ENCODE measurements at regions not wholly inside any gene's neighbourhood (a gene's known extent, or its start where the extent isn't known, plus 50 kb on each side); places are given as distances from the start of the nearest gene placed in this dataset.

DNA sequence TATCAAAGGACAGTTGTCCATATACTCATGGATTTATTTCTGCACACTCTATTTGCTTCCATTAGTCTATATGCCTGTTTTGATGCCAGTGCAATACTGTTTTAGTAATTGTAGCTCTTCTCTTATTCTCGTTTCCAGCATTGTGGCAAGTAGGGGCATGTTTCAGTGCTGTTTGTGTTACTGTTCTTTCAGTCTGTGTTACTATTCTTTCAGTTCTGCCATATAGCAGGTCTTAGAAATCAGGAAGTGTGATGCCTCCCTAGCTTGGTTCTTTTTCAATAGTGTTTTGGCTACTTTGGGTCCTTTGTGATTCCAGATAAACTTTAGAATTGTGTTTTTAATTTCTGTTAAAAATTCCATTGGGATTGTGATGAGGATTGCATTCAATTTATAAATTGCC, 180.5 kb upstream of the PTPRD start:
- no peak for DNase-seq (ENCODE audit: low read depth)
- TF ChIP-seq, protein P1, sequence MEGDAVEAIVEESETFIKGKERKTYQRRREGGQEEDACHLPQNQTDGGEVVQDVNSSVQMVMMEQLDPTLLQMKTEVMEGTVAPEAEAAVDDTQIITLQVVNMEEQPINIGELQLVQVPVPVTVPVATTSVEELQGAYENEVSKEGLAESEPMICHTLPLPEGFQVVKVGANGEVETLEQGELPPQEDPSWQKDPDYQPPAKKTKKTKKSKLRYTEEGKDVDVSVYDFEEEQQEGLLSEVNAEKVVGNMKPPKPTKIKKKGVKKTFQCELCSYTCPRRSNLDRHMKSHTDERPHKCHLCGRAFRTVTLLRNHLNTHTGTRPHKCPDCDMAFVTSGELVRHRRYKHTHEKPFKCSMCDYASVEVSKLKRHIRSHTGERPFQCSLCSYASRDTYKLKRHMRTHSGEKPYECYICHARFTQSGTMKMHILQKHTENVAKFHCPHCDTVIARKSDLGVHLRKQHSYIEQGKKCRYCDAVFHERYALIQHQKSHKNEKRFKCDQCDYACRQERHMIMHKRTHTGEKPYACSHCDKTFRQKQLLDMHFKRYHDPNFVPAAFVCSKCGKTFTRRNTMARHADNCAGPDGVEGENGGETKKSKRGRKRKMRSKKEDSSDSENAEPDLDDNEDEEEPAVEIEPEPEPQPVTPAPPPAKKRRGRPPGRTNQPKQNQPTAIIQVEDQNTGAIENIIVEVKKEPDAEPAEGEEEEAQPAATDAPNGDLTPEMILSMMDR (IDR thresholded peaks at IDR 0.05; ENCODE audit: low read depth, low read length, missing control alignments): no peak
- no peak overlapping the region for H3K4me3 ChIP-seq (ENCODE audit: low read depth, low read length)

DNA sequence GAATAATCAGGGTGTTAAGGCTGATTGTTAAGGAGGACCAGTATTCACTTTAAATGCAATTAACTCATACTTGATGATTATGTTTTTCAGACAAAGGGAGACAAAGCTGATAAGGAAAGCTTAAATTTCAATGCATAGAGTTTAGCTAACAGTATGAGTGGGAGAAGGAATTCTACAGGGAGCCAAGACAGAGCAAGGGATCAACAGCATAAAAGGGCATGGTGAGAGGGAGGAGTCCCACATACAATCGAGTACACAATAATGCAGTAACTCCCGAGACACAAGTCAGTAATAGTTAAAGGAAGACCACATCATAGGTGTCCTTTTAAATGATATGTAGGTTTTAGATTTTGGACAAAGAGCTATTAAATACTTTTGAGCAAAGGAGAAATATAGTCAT, 191.7 kb upstream of the PTPRD start:
- no peak for DNase-seq (ENCODE audit: low read depth)

DNA sequence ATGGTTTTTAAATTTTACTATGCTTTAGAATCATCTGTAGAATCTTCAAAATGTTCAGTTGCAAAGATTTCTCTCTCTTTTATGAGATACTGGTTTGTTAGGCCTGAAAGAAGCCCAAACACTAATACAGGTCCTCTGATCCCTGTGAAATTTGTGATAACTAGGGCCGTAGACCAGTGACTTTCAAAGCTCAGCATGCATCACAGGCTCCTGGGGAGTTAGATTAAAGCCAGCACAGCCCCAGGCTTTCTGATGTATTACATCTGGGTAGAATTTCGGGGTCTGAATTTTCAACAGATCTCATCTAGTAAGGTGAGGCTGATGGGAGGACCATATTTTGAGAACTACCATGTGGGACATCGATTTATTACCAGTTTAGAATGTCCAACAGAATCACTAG, 194.1 kb upstream of the PTPRD start:
- DNase-seq (ENCODE audit: low read depth): no peak
- TF ChIP-seq, protein P1 (IDR thresholded peaks at IDR 0.05; ENCODE audit: low read depth, low read length, missing control alignments): no peak
- H3K4me3 ChIP-seq (ENCODE audit: low read depth, low read length): no peak overlapping the region

More for the DNA sequence above, 191.7 kb upstream of the PTPRD start:
- TF ChIP-seq, protein P1 (IDR thresholded peaks at IDR 0.05; ENCODE audit: low read depth, low read length, missing control alignments): no peak
- no peak overlapping the region for H3K4me3 ChIP-seq (ENCODE audit: low read depth, low read length)

DNA sequence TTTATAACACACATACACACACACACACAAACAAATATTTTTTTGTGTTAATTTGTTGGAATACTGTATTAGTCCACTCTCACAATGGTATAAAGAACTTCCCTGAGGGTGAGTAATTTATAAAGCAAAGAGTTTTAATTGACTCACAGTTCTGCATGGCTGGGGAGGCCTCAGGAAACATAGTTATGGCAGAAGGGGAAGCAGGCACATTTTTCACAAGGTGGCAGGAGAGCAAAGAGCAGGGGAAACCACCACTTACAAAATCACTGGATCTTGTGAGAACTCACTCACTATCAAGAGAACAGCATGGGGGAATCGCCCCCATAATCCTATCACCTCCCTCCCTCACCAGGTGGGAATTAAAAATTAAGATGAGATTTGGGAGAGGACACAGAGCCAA, 205.4 kb upstream of the PTPRD start:
- DNase-seq (ENCODE audit: low read depth): no peak
- TF ChIP-seq, protein P1 (IDR thresholded peaks at IDR 0.05; ENCODE audit: low read depth, low read length, missing control alignments): no peak
- H3K4me3 ChIP-seq (ENCODE audit: low read depth, low read length): no peak overlapping the region

DNA sequence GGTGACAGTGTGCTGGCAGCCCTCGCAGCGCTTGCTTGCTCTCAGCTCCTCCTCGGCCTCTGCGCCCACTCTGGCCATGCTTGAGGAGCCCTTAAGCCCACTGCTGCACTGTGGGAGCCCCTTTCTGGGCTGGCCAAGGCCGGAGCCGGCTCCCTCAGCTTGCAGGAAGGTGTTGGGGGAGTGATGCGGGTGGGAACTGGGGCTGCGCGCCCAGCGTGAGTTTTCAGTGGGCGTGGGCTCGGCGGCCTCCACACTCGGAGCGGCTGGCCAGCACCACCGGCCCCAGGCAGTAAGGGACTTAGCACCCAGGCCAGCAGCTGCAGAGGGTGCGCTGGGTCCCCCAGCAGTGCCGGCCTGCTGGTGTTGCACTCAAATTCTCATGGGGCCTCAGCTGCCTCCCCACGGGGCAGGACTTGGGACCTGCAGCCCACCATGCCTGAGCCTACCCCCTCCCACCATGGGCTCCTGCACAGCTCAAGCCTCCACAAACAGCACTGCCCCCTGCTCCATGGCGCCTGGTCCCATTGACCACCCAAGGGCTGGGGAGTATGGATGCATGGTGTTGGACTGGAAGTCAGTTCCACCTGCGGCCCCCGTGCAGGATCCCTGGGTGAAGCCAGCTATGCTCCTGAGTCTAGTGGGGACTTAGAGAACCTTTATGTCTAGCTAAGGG, 223.1 kb upstream of the PTPRD start:
- DNase-seq (ENCODE audit: low read depth): no peak
- H3K4me3 ChIP-seq (ENCODE audit: low read depth, low read length): no peak overlapping the region
- TF ChIP-seq, protein P1 (IDR thresholded peaks at IDR 0.05; ENCODE audit: low read depth, low read length, missing control alignments): no peak

DNA sequence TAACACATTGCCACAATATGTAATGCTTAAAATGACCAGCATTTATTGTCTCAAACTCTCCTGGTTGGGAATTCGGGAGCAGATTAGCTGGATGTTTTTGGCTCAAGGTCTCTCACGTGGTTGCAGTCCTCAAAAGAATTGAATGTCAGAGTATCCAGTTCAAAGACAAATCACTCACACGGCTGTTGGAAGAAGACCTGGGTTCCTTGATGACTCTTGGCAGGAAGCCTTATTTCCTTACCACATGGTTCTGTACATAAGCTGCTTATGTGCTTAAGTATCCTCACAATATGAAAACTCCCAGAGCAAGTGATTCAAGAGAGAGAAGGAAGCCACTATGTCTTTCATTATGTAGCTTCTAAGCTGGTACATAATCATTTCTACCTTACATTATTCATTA, 230.3 kb upstream of the PTPRD start:
- no peak overlapping the region for H3K4me3 ChIP-seq (ENCODE audit: low read depth, low read length)
- no peak for DNase-seq (ENCODE audit: low read depth)
- TF ChIP-seq, protein P1 (IDR thresholded peaks at IDR 0.05; ENCODE audit: low read depth, low read length, missing control alignments): no peak

DNA sequence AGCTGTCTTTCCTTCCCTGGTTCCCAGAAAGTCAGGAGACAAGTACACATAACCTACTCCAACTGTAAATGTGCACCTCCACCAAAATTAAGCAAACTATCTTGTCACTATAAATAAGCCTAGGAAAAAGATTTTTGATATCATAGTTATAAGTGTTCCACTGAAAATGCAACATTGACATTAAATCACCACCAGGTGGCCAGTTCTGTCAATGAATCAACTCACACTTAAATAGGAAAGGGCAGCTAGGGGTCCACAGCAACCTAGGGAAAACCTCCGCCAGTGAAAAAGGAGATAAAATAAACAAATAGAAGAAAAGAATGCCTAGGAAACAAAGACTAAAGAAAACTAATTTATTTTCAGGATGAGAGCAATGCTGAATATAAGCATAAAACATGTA, 243.0 kb upstream of the PTPRD start:
- TF ChIP-seq, protein P1 (IDR thresholded peaks at IDR 0.05; ENCODE audit: low read depth, low read length, missing control alignments): no peak
- no peak for DNase-seq (ENCODE audit: low read depth)
- no peak overlapping the region for H3K4me3 ChIP-seq (ENCODE audit: low read depth, low read length)
